ENCODE measurements at regions not wholly inside any gene's neighbourhood (a gene's known extent, or its start where the extent isn't known, plus 50 kb on each side); places are given as distances from the start of the nearest gene placed in this dataset.
"Not testable (repeated sequence)": the region's sequence is repeated elsewhere in the genome, so short reads cannot be mapped to it uniquely, and the experiment has no call there.

- intact Hi-C loops (cut with micrococcal nuclease): no loop called here
Measured at GRCh38 chr4:187887906-187888305, 107.7 kb upstream of the ZFP42 start.

GRCh38 chr4:187889651-187890050 lies 105.9 kb upstream of the ZFP42 start:
- intact Hi-C loops (cut with micrococcal nuclease): no loop called here

GRCh38 chr4:187893418-187893817 lies 102.2 kb upstream of the ZFP42 start:
- intact Hi-C loops (cut with micrococcal nuclease): no loop called here

- intact Hi-C loops (cut with micrococcal nuclease): no loop called here
Measured at GRCh38 chr4:187903106-187903505, 92.5 kb upstream of the ZFP42 start.

- intact Hi-C loops (cut with micrococcal nuclease): no loop called here
Measured at GRCh38 chr4:187903700-187904099, 91.9 kb upstream of the ZFP42 start.

GRCh38 chr4:187908079-187908561 lies 87.5 kb upstream of the ZFP42 start:
- intact Hi-C loops (cut with micrococcal nuclease): no loop called here

GRCh38 chr4:187908731-187909130 lies 86.8 kb upstream of the ZFP42 start:
- intact Hi-C loops (cut with micrococcal nuclease): no loop called here

GRCh38 chr4:187910741-187911140 lies 84.8 kb upstream of the ZFP42 start:
- intact Hi-C loops (cut with micrococcal nuclease): no loop called here

GRCh38 chr4:187915406-187915805 lies 80.2 kb upstream of the ZFP42 start:
- intact Hi-C loops (cut with micrococcal nuclease): not testable (repeated sequence)

GRCh38 chr4:187919966-187920365 lies 75.6 kb upstream of the ZFP42 start:
- intact Hi-C loops (cut with micrococcal nuclease): no loop called here

- intact Hi-C loops (cut with micrococcal nuclease): no loop called here
Measured at GRCh38 chr4:187921946-187922623, 73.5 kb upstream of the ZFP42 start.

GRCh38 chr4:187929024-187929423 lies 66.5 kb upstream of the ZFP42 start:
- intact Hi-C loops (cut with micrococcal nuclease): no loop called here

GRCh38 chr4:187934766-187935165 lies 60.8 kb upstream of the ZFP42 start:
- intact Hi-C loops (cut with micrococcal nuclease): no loop called here

- intact Hi-C loops (cut with micrococcal nuclease): no loop called here
Measured at GRCh38 chr4:187937557-187937956, 58.0 kb upstream of the ZFP42 start.

GRCh38 chr4:187940299-187940698 lies 55.3 kb upstream of the ZFP42 start:
- intact Hi-C loops (cut with micrococcal nuclease): no loop called here

- intact Hi-C loops (cut with micrococcal nuclease): no loop called here
Measured at GRCh38 chr4:187942968-187943367, 52.6 kb upstream of the ZFP42 start.

GRCh38 chr4:187944179-187944578 lies 51.4 kb upstream of the ZFP42 start:
- intact Hi-C loops (cut with micrococcal nuclease): no loop called here

Data from T-helper 2 cell treated with Interferon-gamma antibody and Interleukin-4, amounts not matched to agents 100 ng/mL and 5 ng/mL, for 36 hours (primary cell).